C4-2B (cell line): ENCODE measurements at regions not wholly inside any gene's neighbourhood (a gene's known extent, or its start where the extent isn't known, plus 50 kb on each side); places are given as distances from the start of the nearest gene placed in this dataset.

Experiments
- ZFX ChIP-seq: fragments of 450-650 bp; IDR thresholded peaks from 2 replicates; pipeline ENCODE4 v1.6.1; 2017
- TF ChIP-seq, protein P1 (sequence below): fragments of 450-650 bp; conservative IDR thresholded peaks from 2 replicates; pipeline ENCODE4 v1.5.1; 2017; ENCODE audit warnings: mild to moderate bottlenecking

DNA sequence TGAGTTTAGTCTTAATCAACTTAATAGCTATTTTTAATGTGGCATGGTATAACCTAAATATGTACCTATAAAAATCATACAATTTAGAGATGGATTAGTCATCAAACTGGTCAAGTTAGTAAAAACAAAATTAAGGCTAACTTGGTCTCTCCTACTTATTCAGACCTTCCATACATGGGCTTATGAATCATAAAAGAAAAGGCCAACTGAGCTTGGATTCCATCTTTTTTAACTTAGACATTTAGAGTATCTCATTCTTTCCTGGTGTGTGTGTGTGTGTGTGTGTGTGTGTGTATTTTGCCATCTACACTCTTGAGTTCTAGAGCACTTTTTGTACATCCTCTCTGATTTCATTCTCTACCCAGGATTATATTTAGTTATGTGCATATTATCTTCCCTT, 637.5 kb downstream of the PLCL1 start:
- TF ChIP-seq, protein P1, sequence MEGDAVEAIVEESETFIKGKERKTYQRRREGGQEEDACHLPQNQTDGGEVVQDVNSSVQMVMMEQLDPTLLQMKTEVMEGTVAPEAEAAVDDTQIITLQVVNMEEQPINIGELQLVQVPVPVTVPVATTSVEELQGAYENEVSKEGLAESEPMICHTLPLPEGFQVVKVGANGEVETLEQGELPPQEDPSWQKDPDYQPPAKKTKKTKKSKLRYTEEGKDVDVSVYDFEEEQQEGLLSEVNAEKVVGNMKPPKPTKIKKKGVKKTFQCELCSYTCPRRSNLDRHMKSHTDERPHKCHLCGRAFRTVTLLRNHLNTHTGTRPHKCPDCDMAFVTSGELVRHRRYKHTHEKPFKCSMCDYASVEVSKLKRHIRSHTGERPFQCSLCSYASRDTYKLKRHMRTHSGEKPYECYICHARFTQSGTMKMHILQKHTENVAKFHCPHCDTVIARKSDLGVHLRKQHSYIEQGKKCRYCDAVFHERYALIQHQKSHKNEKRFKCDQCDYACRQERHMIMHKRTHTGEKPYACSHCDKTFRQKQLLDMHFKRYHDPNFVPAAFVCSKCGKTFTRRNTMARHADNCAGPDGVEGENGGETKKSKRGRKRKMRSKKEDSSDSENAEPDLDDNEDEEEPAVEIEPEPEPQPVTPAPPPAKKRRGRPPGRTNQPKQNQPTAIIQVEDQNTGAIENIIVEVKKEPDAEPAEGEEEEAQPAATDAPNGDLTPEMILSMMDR, result no peak
- no peak for TF ChIP-seq ZFX
